Type B pancreatic cell (in vitro differentiated cells): ENCODE measurements at regions not wholly inside any gene's neighbourhood (a gene's known extent, or its start where the extent isn't known, plus 50 kb on each side); places are given as distances from the start of the nearest gene placed in this dataset.

Source experiments
- DNase-seq: peaks from one replicate; pipeline ENCODE4 v3.0.0; 2021; ENCODE audit warnings: mixed read lengths; ENCODE audit not compliant: unreplicated experiment; ENCODE audit errors: extremely low spot score
- H3K27ac Mint-ChIP-seq: 2 replicates; pipeline ENCODE4 v1.8.0; 2021; ENCODE audit warnings: mild to moderate bottlenecking, mixed read lengths
- H3K27me3 Mint-ChIP-seq: 2 replicates; pipeline ENCODE4 v1.8.0; 2021; ENCODE audit warnings: mixed read lengths
- H3K36me3 Mint-ChIP-seq: 2 replicates; pipeline ENCODE4 v1.8.0; 2021; ENCODE audit warnings: mixed read lengths
- H3K4me1 Mint-ChIP-seq: one replicate; pipeline ENCODE4 v1.8.0; 2021; ENCODE audit warnings: mixed read lengths; ENCODE audit not compliant: unreplicated experiment
- H3K4me3 Mint-ChIP-seq: 2 replicates; pipeline ENCODE4 v1.8.0; 2021; ENCODE audit warnings: mild to moderate bottlenecking, mixed read lengths
- H3K9me3 Mint-ChIP-seq: 2 replicates; pipeline ENCODE4 v1.8.0; 2021; ENCODE audit warnings: mixed read lengths
- CTCF ChIP-seq: fragments of 200-600 bp; sonication (generic); conservative IDR thresholded peaks from 2 replicates; pipeline ENCODE4 v1.5.0; 2021; ENCODE audit warnings: antibody characterized with exemption, mild to moderate bottlenecking

- Mint-ChIP-seq H3K4me1 (no peaks in the 10 kb centered on the region), H3K27ac (no peak overlapping the region), H3K36me3 (no peaks in the 10 kb centered on the region), H3K9me3 (no peaks in the 10 kb centered on the region), H3K4me3 (no peak overlapping the region), H3K27me3 (no peaks in the 10 kb centered on the region)
- TF ChIP-seq CTCF: peak; percentile 40
- DNase-seq: no peak
These were observed 578.4 kb upstream of the STXBP6 start for GRCh38 chr14:25628390-25628789.

- peaks cover 2% of the 10 kb centered on the region for H3K27me3 Mint-ChIP-seq
- no peaks in the 10 kb centered on the region for H3K9me3 Mint-ChIP-seq
- TF ChIP-seq CTCF: no peak
- no peak for DNase-seq
- H3K4me3 Mint-ChIP-seq: no peak overlapping the region
- H3K36me3 Mint-ChIP-seq: no peaks in the 10 kb centered on the region
- H3K4me1 Mint-ChIP-seq: no peaks in the 10 kb centered on the region
- H3K27ac Mint-ChIP-seq: no peak overlapping the region
These were observed 577.0 kb upstream of the STXBP6 start for GRCh38 chr14:25626986-25627385.

GRCh38 chr14:25622763-25623162, 572.8 kb upstream of the STXBP6 start:
- H3K36me3 Mint-ChIP-seq: no peaks in the 10 kb centered on the region
- peaks cover 2% of the 10 kb centered on the region for H3K27me3 Mint-ChIP-seq
- no peak overlapping the region for H3K4me3 Mint-ChIP-seq
- no peak for TF ChIP-seq CTCF
- no peak overlapping the region for H3K27ac Mint-ChIP-seq
- H3K4me1 Mint-ChIP-seq: no peaks in the 10 kb centered on the region
- H3K9me3 Mint-ChIP-seq: peaks cover 1% of the 10 kb centered on the region
- no peak for DNase-seq

- Mint-ChIP-seq H3K36me3 (no peaks in the 10 kb centered on the region), H3K27ac (no peak overlapping the region), H3K4me1 (no peaks in the 10 kb centered on the region), H3K4me3 (no peak overlapping the region), H3K9me3 (peaks cover 12% of the 10 kb centered on the region), H3K27me3 (peaks cover 2% of the 10 kb centered on the region)
- no peak for DNase-seq
- TF ChIP-seq CTCF: no peak
These were observed 570.6 kb upstream of the STXBP6 start for GRCh38 chr14:25620515-25620914.

- Mint-ChIP-seq H3K4me3 (no peak overlapping the region), H3K27me3 (no peaks in the 10 kb centered on the region), H3K4me1 (no peaks in the 10 kb centered on the region), H3K9me3 (peaks cover 12% of the 10 kb centered on the region), H3K36me3 (no peaks in the 10 kb centered on the region), H3K27ac (no peak overlapping the region)
- no peak for TF ChIP-seq CTCF
- no peak for DNase-seq
These were observed 565.2 kb upstream of the STXBP6 start for GRCh38 chr14:25615174-25615573.

GRCh38 chr14:25607192-25607591, 557.2 kb upstream of the STXBP6 start:
- Mint-ChIP-seq H3K27me3 (no peaks in the 10 kb centered on the region), H3K4me3 (no peak overlapping the region), H3K9me3 (peaks cover 4% of the 10 kb centered on the region), H3K4me1 (no peaks in the 10 kb centered on the region), H3K36me3 (no peaks in the 10 kb centered on the region), H3K27ac (no peak overlapping the region)
- TF ChIP-seq CTCF: peak; percentile 29
- no peak for DNase-seq
